NT2/D1 (cell line): ENCODE measurements at regions not wholly inside any gene's neighbourhood (a gene's known extent, or its start where the extent isn't known, plus 50 kb on each side); places are given as distances from the start of the nearest gene placed in this dataset.

Experiments
- YY1 ChIP-seq: IDR thresholded peaks from 2 replicates; pipeline ENCODE4 v1.6.1; 2011; ENCODE audit not compliant: insufficient read length, insufficient read depth
- ZNF274 ChIP-seq: IDR thresholded peaks from 2 replicates; pipeline ENCODE4 v1.6.1; 2011; ENCODE audit warnings: mild to moderate bottlenecking, low read depth, low read length

- TF ChIP-seq ZNF274 (no peak), YY1 (no peak)
Observed at GRCh38 chr12:19032826-19033225, 96.7 kb upstream of the PLEKHA5 start.
